ENCODE measurements at regions not wholly inside any gene's neighbourhood (a gene's known extent, or its start where the extent isn't known, plus 50 kb on each side); places are given as distances from the start of the nearest gene placed in this dataset.

GRCh38 chr4:64477127-64477526 lies 67.9 kb upstream of the TECRL start:
- TF ChIP-seq ZNF416 (CRISPR knock-in tag; IDR thresholded peaks at IDR 0.05) (no peak), TEAD4 (CRISPR knock-in tag; IDR thresholded peaks at IDR 0.05) (no peak), GTF2I (CRISPR knock-in tag; conservative IDR thresholded peaks at IDR 0.05) (no peak), JUN (CRISPR knock-in tag; IDR thresholded peaks at IDR 0.05) (no peak), SOX15 (CRISPR knock-in tag; IDR thresholded peaks at IDR 0.05) (no peak), ATF3 (CRISPR knock-in tag; conservative IDR thresholded peaks at IDR 0.05) (no peak), FOXP1 (CRISPR knock-in tag; IDR thresholded peaks at IDR 0.05; ENCODE audit: borderline replicate concordance) (no peak), CREM (CRISPR knock-in tag; IDR thresholded peaks at IDR 0.05) (no peak), HMGA2 (CRISPR knock-in tag; IDR thresholded peaks at IDR 0.05) (no peak)
- Mint-ChIP-seq H3K27ac (no peak overlapping the region), H3K36me3 (no peaks in the 10 kb centered on the region), H3K9me3 (peaks cover 11% of the 10 kb centered on the region), H3K4me1 (peaks cover 12% of the 10 kb centered on the region), H3K4me3 (no peak overlapping the region), H3K27me3 (ENCODE audit: low read depth) (no peaks in the 10 kb centered on the region)
- DNase-seq (ENCODE audit: low spot score) (no peak), ATAC-seq (no peak)
- POLR2A ChIA-PET, result no interaction called here
- CTCF ChIA-PET, result no interaction called here

- Mint-ChIP-seq H3K27me3 (ENCODE audit: low read depth) (no peaks in the 10 kb centered on the region), H3K4me1 (no peaks in the 10 kb centered on the region), H3K27ac (no peak overlapping the region), H3K36me3 (no peaks in the 10 kb centered on the region), H3K4me3 (no peak overlapping the region), H3K9me3 (no peaks in the 10 kb centered on the region)
- CTCF ChIA-PET, result interaction anchor here (0.6 kb wide), 1 partner anchor 117 kb away, joined by 3 read pairs; no protein-coding TSS in a partner anchor
- ATAC-seq (no peak), DNase-seq (ENCODE audit: low spot score) (no peak)
- POLR2A ChIA-PET, result no interaction called here
- no peak for TF ChIP-seq ETV6 (CRISPR knock-in tag; IDR thresholded peaks at IDR 0.05)
These were observed 56.0 kb upstream of the TECRL start for GRCh38 chr4:64465263-64465662.

GRCh38 chr4:64464581-64464980 lies 55.3 kb upstream of the TECRL start:
- DNase-seq (ENCODE audit: low spot score) (no peak), ATAC-seq (no peak)
- H3K27me3 Mint-ChIP-seq (ENCODE audit: low read depth), result no peaks in the 10 kb centered on the region
- H3K9me3 Mint-ChIP-seq, result no peaks in the 10 kb centered on the region
- no peaks in the 10 kb centered on the region for H3K4me1 Mint-ChIP-seq
- H3K27ac Mint-ChIP-seq, result no peak overlapping the region
- no peak overlapping the region for H3K4me3 Mint-ChIP-seq
- CTCF ChIA-PET, result no interaction called here
- TF ChIP-seq EMX1 (CRISPR knock-in tag; IDR thresholded peaks at IDR 0.05) (no peak), GABPB1 (CRISPR knock-in tag; IDR thresholded peaks at IDR 0.05) (no peak), JAZF1 (CRISPR knock-in tag; IDR thresholded peaks at IDR 0.05) (no peak), NR2C2 (CRISPR knock-in tag; IDR thresholded peaks at IDR 0.05) (no peak), MLX (CRISPR knock-in tag; IDR thresholded peaks at IDR 0.05) (no peak), ZNF281 (CRISPR knock-in tag; IDR thresholded peaks at IDR 0.05) (no peak), ZNF121 (CRISPR knock-in tag; IDR thresholded peaks at IDR 0.05) (no peak), ZBTB43 (CRISPR knock-in tag; IDR thresholded peaks at IDR 0.05) (no peak), AFF4 (CRISPR knock-in tag; IDR thresholded peaks at IDR 0.05; ENCODE audit: borderline replicate concordance) (no peak), CREM (CRISPR knock-in tag; IDR thresholded peaks at IDR 0.05) (no peak)
- H3K36me3 Mint-ChIP-seq, result no peaks in the 10 kb centered on the region
- POLR2A ChIA-PET, result no interaction called here
